ENCODE measurements at regions not wholly inside any gene's neighbourhood (a gene's known extent, or its start where the extent isn't known, plus 50 kb on each side); places are given as distances from the start of the nearest gene placed in this dataset.

- TF ChIP-seq POLR2A (IDR thresholded peaks at IDR 0.05) (no peak), CTCF (IDR thresholded peaks at IDR 0.05) (no peak)
Measured at GRCh38 chr4:162582180-162582579, 418.4 kb upstream of the FSTL5 start.
